Mucosa of gallbladder (tissue), 1 donor: ENCODE measurements at regions not wholly inside any gene's neighbourhood (a gene's known extent, or its start where the extent isn't known, plus 50 kb on each side); places are given as distances from the start of the nearest gene placed in this dataset.

Source experiments
- DNase-seq: peaks from one replicate; pipeline ENCODE4 v3.0.0-alpha.2; 2020; ENCODE audit warnings: low spot score
- donor health status: DM: no; HTN: no; CAD: no.

GRCh38 chr17:71905376-71906031 lies 215.3 kb upstream of the SOX9 start:
- no peak for DNase-seq

- DNase-seq = no peak
Observed at GRCh38 chr17:71909155-71909554, 211.7 kb upstream of the SOX9 start.

GRCh38 chr17:71910002-71910401 lies 210.8 kb upstream of the SOX9 start:
- no peak for DNase-seq

GRCh38 chr17:71914042-71914441 lies 206.8 kb upstream of the SOX9 start:
- no peak for DNase-seq

GRCh38 chr17:71914812-71915211 lies 206.0 kb upstream of the SOX9 start:
- no peak for DNase-seq

- no peak for DNase-seq
Observed at GRCh38 chr17:71917715-71918114, 203.1 kb upstream of the SOX9 start.

GRCh38 chr17:71919186-71919585 lies 201.6 kb upstream of the SOX9 start:
- DNase-seq = peak; percentile 16

- DNase-seq = no peak
Observed at GRCh38 chr17:71919896-71920295, 200.9 kb upstream of the SOX9 start.

- no peak for DNase-seq
Observed at GRCh38 chr17:71921796-71922195, 199.0 kb upstream of the SOX9 start.

- DNase-seq = no peak
Observed at GRCh38 chr17:71922439-71922838, 198.4 kb upstream of the SOX9 start.

- no peak for DNase-seq
Observed at GRCh38 chr17:71926746-71927398, 193.9 kb upstream of the SOX9 start.

- no peak for DNase-seq
Observed at GRCh38 chr17:71933306-71933705, 187.5 kb upstream of the SOX9 start.

- no peak for DNase-seq
Observed at GRCh38 chr17:71934520-71934919, 186.3 kb upstream of the SOX9 start.

GRCh38 chr17:71935341-71935740 lies 185.5 kb upstream of the SOX9 start:
- no peak for DNase-seq

- DNase-seq = no peak
Observed at GRCh38 chr17:71936977-71937376, 183.8 kb upstream of the SOX9 start.

GRCh38 chr17:71937914-71938313 lies 182.9 kb upstream of the SOX9 start:
- DNase-seq = no peak

GRCh38 chr17:71938340-71939010 lies 182.3 kb upstream of the SOX9 start:
- no peak for DNase-seq

GRCh38 chr17:71941920-71942319 lies 178.9 kb upstream of the SOX9 start:
- DNase-seq = no peak

- DNase-seq = no peak
Observed at GRCh38 chr17:71942626-71943025, 178.2 kb upstream of the SOX9 start.

- no peak for DNase-seq
Observed at GRCh38 chr17:71948703-71949422, 172.0 kb upstream of the SOX9 start.

GRCh38 chr17:71959154-71959553 lies 161.7 kb upstream of the SOX9 start:
- no peak for DNase-seq

GRCh38 chr17:71963351-71963750 lies 157.5 kb upstream of the SOX9 start:
- no peak for DNase-seq

- DNase-seq = no peak
Observed at GRCh38 chr17:71963791-71964190, 157.0 kb upstream of the SOX9 start.
